Inferior parietal cortex (tissue), 1 donor: ENCODE measurements at regions not wholly inside any gene's neighbourhood (a gene's known extent, or its start where the extent isn't known, plus 50 kb on each side); places are given as distances from the start of the nearest gene placed in this dataset.

Experiments used
- DNase-seq: peaks from one replicate; pipeline ENCODE4 v3.0.0-alpha.2; 2016; ENCODE audit errors: extremely low spot score

- DNase-seq: no peak
These were observed 295.5 kb upstream of the RUNX1 start for GRCh38 chr21:35344582-35344981.

GRCh38 chr21:35343046-35343819, 294.1 kb upstream of the RUNX1 start:
- DNase-seq: no peak

GRCh38 chr21:35342440-35342839, 293.3 kb upstream of the RUNX1 start:
- no peak for DNase-seq

- no peak for DNase-seq
These were observed 291.2 kb upstream of the RUNX1 start for GRCh38 chr21:35340273-35340672.

- DNase-seq: no peak
These were observed 290.0 kb upstream of the RUNX1 start for GRCh38 chr21:35338881-35339632.

- DNase-seq: no peak
These were observed 289.2 kb upstream of the RUNX1 start for GRCh38 chr21:35338281-35338680.

GRCh38 chr21:35337573-35337972, 288.5 kb upstream of the RUNX1 start:
- no peak for DNase-seq

GRCh38 chr21:35336534-35336933, 287.4 kb upstream of the RUNX1 start:
- DNase-seq: no peak

GRCh38 chr21:35335951-35336446, 286.9 kb upstream of the RUNX1 start:
- no peak for DNase-seq

- no peak for DNase-seq
These were observed 284.9 kb upstream of the RUNX1 start for GRCh38 chr21:35333831-35334618.

- no peak for DNase-seq
These were observed 283.8 kb upstream of the RUNX1 start for GRCh38 chr21:35332841-35333426.

GRCh38 chr21:35329940-35330660, 281.0 kb upstream of the RUNX1 start:
- no peak for DNase-seq

- DNase-seq: no peak
These were observed 279.9 kb upstream of the RUNX1 start for GRCh38 chr21:35328856-35329455.

- DNase-seq: no peak
These were observed 277.6 kb upstream of the RUNX1 start for GRCh38 chr21:35326677-35327076.

GRCh38 chr21:35325953-35326352, 276.9 kb upstream of the RUNX1 start:
- no peak for DNase-seq

GRCh38 chr21:35324372-35325220, 275.5 kb upstream of the RUNX1 start:
- DNase-seq: no peak

- no peak for DNase-seq
These were observed 274.8 kb upstream of the RUNX1 start for GRCh38 chr21:35323947-35324346.

- no peak for DNase-seq
These were observed 272.5 kb upstream of the RUNX1 start for GRCh38 chr21:35321322-35322200.
